ENCODE measurements at regions not wholly inside any gene's neighbourhood (a gene's known extent, or its start where the extent isn't known, plus 50 kb on each side); places are given as distances from the start of the nearest gene placed in this dataset.

DNA sequence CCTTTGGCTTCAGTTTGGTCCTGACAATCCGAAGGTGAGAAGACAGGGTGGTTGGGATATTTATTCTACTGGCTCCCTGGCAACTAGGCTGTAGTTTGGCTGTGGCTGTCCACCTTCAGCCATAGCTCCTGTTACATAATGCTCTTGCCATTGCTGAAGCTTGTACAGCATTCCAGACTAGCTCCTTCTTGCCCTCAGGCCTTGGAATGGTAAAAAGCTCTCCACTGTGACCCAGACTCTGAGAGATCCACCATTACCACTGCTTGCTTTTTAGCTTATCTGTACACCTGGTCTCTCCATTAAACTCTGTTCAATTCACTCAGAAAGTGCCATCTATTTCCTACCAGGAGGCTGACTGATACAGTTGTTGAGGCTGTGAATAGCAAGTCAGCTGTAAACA lies 231.8 kb upstream of the MON1B start:
- FAIRE-seq (no peak), ATAC-seq (no peak), DNase-seq (ENCODE audit: low read depth in 1 of 2, low spot score in 1 of 2) (no peak)
- Histone ChIP-seq H3K9me3 (no peaks in the 10 kb centered on the region), H3K4me2 (no peak overlapping the region), H3K4me3 (no peak overlapping the region), H3K27ac (no peak overlapping the region), H3K4me1 (peaks cover 13% of the 10 kb centered on the region)
- ChIA-PET POLR2A (no interaction called here), CTCF (interaction anchor here (1.6 kb wide), 1 partner anchor 212 kb away, joined by 4 read pairs; no protein-coding TSS in a partner anchor)
- WGBS (ENCODE audit: missing lambda C conversion rate), result 69% methylated on average over 1 of the region's 1 CpG
- TF ChIP-seq NFE2L2 (conservative IDR thresholded peaks at IDR 0.05; ENCODE audit: low read length) (no peak), MAFK (IDR thresholded peaks at IDR 0.05; ENCODE audit: partially characterized antibody) (no peak), RARB (CRISPR knock-in tag; IDR thresholded peaks at IDR 0.05) (no peak), KDM1A (IDR thresholded peaks at IDR 0.05; ENCODE audit: low read depth) (no peak), SREBF2 (IDR thresholded peaks at IDR 0.05) (no peak), EHF (CRISPR knock-in tag; IDR thresholded peaks at IDR 0.05) (no peak), FOSB (CRISPR knock-in tag; IDR thresholded peaks at IDR 0.05) (no peak), RCOR1 (IDR thresholded peaks at IDR 0.05; ENCODE audit: low read depth, low read length) (no peak), PBX3 (IDR thresholded peaks at IDR 0.05) (no peak)
- TF ChIP-seq, protein P1, sequence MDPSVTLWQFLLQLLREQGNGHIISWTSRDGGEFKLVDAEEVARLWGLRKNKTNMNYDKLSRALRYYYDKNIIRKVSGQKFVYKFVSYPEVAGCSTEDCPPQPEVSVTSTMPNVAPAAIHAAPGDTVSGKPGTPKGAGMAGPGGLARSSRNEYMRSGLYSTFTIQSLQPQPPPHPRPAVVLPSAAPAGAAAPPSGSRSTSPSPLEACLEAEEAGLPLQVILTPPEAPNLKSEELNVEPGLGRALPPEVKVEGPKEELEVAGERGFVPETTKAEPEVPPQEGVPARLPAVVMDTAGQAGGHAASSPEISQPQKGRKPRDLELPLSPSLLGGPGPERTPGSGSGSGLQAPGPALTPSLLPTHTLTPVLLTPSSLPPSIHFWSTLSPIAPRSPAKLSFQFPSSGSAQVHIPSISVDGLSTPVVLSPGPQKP (IDR thresholded peaks at IDR 0.05; ENCODE audit: low read depth, low read length), result no peak
- TF ChIP-seq, protein P2, sequence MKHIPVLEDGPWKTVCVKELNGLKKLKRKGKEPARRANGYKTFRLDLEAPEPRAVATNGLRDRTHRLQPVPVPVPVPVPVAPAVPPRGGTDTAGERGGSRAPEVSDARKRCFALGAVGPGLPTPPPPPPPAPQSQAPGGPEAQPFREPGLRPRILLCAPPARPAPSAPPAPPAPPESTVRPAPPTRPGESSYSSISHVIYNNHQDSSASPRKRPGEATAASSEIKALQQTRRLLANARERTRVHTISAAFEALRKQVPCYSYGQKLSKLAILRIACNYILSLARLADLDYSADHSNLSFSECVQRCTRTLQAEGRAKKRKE (CRISPR knock-in tag; IDR thresholded peaks at IDR 0.05; ENCODE audit: low read depth), result no peak
- TF ChIP-seq, protein P3, sequence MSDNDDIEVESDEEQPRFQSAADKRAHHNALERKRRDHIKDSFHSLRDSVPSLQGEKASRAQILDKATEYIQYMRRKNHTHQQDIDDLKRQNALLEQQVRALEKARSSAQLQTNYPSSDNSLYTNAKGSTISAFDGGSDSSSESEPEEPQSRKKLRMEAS (IDR thresholded peaks at IDR 0.05), result no peak

DNA sequence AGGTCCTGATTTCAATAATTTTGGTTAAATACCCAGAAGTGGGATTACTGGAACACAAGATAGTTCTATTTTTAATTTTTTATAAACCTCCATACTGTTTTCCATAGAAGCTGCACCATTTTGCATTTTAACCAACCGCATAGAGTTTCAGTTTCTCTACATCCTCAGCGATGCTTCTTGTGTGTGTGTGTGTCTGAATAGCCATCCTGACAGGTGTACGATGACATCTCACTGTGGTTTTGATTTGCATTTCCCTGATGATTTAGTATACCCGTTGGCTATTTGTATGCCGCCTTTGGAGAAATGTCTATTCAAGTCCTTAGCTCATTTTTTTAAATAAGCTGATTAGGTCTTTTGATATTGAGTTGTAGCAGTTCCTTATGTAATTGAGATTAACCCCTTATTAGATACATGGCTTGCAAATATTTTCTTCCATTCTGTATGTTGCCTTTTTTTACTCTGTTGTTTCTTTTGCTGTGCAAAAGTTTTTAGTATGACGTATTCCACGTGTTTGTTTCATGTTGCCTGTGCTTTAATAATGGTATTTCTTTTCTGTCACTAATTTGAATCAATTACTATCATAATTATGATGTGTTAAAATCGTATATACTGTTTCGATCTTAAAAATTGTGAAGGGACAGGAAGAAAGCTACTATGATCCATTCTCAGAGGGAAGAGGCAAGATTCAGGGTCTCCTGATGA lies 227.2 kb upstream of the MON1B start:
- TF ChIP-seq RCOR1 (IDR thresholded peaks at IDR 0.05; ENCODE audit: low read depth, low read length) (no peak), PBX3 (IDR thresholded peaks at IDR 0.05) (no peak), POLR2A (IDR thresholded peaks at IDR 0.05; ENCODE audit: low read length) (no peak), SMC3 (IDR thresholded peaks at IDR 0.05) (no peak), SREBF2 (IDR thresholded peaks at IDR 0.05) (no peak), EHMT2 (IDR thresholded peaks at IDR 0.05; ENCODE audit: low read depth) (no peak), KDM1A (IDR thresholded peaks at IDR 0.05; ENCODE audit: low read depth) (no peak), HOXB13 (CRISPR knock-in tag; IDR thresholded peaks at IDR 0.05; ENCODE audit: low read depth) (no peak), POLR2AphosphoS2 (conservative IDR thresholded peaks at IDR 0.05; ENCODE audit: low read length) (no peak), GATA3 (IDR thresholded peaks at IDR 0.05; ENCODE audit: borderline replicate concordance) (no peak), ZC3H11A (IDR thresholded peaks at IDR 0.05) (no peak), NPAS2 (CRISPR knock-in tag; IDR thresholded peaks at IDR 0.05; ENCODE audit: borderline replicate concordance) (no peak), RNF2 (IDR thresholded peaks at IDR 0.05; ENCODE audit: borderline replicate concordance, low read depth) (no peak), HOXA7 (CRISPR knock-in tag; IDR thresholded peaks at IDR 0.05) (no peak), HDAC2 (IDR thresholded peaks at IDR 0.05) (no peak), ZSCAN20 (CRISPR knock-in tag; IDR thresholded peaks at IDR 0.05) (no peak)
- TF ChIP-seq, protein P1 (IDR thresholded peaks at IDR 0.05; ENCODE audit: low read depth, low read length), result no peak
- TF ChIP-seq, protein P4, sequence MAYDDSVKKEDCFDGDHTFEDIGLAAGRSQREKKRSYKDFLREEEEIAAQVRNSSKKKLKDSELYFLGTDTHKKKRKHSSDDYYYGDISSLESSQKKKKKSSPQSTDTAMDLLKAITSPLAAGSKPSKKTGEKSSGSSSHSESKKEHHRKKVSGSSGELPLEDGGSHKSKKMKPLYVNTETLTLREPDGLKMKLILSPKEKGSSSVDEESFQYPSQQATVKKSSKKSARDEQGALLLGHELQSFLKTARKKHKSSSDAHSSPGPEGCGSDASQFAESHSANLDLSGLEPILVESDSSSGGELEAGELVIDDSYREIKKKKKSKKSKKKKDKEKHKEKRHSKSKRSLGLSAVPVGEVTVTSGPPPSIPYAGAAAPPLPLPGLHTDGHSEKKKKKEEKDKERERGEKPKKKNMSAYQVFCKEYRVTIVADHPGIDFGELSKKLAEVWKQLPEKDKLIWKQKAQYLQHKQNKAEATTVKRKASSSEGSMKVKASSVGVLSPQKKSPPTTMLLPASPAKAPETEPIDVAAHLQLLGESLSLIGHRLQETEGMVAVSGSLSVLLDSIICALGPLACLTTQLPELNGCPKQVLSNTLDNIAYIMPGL (CRISPR knock-in tag; IDR thresholded peaks at IDR 0.05; ENCODE audit: borderline replicate concordance), result no peak
- TF ChIP-seq, protein P5, sequence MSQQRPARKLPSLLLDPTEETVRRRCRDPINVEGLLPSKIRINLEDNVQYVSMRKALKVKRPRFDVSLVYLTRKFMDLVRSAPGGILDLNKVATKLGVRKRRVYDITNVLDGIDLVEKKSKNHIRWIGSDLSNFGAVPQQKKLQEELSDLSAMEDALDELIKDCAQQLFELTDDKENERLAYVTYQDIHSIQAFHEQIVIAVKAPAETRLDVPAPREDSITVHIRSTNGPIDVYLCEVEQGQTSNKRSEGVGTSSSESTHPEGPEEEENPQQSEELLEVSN (IDR thresholded peaks at IDR 0.05; ENCODE audit: borderline replicate concordance, low read depth), result no peak
- TF ChIP-seq, protein P6, sequence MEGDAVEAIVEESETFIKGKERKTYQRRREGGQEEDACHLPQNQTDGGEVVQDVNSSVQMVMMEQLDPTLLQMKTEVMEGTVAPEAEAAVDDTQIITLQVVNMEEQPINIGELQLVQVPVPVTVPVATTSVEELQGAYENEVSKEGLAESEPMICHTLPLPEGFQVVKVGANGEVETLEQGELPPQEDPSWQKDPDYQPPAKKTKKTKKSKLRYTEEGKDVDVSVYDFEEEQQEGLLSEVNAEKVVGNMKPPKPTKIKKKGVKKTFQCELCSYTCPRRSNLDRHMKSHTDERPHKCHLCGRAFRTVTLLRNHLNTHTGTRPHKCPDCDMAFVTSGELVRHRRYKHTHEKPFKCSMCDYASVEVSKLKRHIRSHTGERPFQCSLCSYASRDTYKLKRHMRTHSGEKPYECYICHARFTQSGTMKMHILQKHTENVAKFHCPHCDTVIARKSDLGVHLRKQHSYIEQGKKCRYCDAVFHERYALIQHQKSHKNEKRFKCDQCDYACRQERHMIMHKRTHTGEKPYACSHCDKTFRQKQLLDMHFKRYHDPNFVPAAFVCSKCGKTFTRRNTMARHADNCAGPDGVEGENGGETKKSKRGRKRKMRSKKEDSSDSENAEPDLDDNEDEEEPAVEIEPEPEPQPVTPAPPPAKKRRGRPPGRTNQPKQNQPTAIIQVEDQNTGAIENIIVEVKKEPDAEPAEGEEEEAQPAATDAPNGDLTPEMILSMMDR (IDR thresholded peaks at IDR 0.05), result no peak
- FAIRE-seq (no peak), ATAC-seq (no peak), DNase-seq (ENCODE audit: low read depth in 1 of 2, low spot score in 1 of 2) (no peak)
- POLR2A ChIA-PET, result no interaction called here
- Histone ChIP-seq H3K4me3 (no peak overlapping the region), H3K27ac (no peak overlapping the region), H3K4me2 (no peak overlapping the region), H3K4me1 (no peaks in the 10 kb centered on the region), H3K9me3 (no peaks in the 10 kb centered on the region)
- WGBS (ENCODE audit: missing lambda C conversion rate), result 77% methylated on average over 9 of the region's 9 CpGs
- CTCF ChIA-PET, result interaction anchor here (0.6 to 1.3 kb wide), 2 partner anchors 12 to 1511 kb away, joined by 3 read pairs; no protein-coding TSS in a partner anchor

All from A549 (cell line).